Adrenal gland (tissue), 5 donors: ENCODE measurements at regions not wholly inside any gene's neighbourhood (a gene's known extent, or its start where the extent isn't known, plus 50 kb on each side); places are given as distances from the start of the nearest gene placed in this dataset.

ENCODE experiments used
- POLR2A ChIP-seq, 2 donors: fragments of 450-650 bp; IDR thresholded peaks; one replicate each; pipeline ENCODE4 v1.6.1; 2017; ENCODE audit warnings: antibody characterized with exemption in 2 of 2, mild to moderate bottlenecking in 2 of 2, moderate library complexity in 1 of 2
- TF ChIP-seq, protein P1 (sequence below), 6 experiments: fragments of 450-650 bp in 4 of 6; fragments of 200-600 bp in 2 of 6; sonication (generic) in 1 of 6; IDR thresholded peaks; 1 replicate in 5 of 6; 2 replicates in 1 of 6; pipeline versions ENCODE4 v1.5.1 to v1.8.0; 2016 to 2021; ENCODE audit warnings: antibody characterized with exemption in 6 of 6, mild to moderate bottlenecking in 2 of 6, moderate library complexity in 1 of 6
- donor health status: DM: no; HTN: no; CAD: no.

DNA sequence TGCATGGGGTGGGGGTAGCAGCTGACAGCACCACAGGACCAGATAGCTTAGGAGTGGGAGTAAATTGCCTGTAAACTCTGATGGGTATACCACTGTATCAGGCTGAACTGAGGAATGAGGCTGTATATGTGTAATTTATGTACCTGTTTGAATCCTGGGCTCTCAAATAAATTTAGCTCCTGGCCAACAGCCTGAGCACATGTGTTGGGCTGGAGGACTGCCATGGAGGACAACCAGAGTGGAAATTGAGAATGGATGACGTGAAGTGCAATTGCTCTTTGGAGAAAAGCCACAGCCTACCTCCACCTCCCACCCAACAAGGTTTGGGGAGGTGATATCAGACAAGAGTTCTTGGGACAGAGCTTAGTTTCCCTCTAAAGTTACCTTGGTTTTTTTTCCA, 328.6 kb upstream of the PROK2 start:
- no peak for TF ChIP-seq POLR2A (IDR thresholded peaks at IDR 0.05)
- TF ChIP-seq, protein P1, sequence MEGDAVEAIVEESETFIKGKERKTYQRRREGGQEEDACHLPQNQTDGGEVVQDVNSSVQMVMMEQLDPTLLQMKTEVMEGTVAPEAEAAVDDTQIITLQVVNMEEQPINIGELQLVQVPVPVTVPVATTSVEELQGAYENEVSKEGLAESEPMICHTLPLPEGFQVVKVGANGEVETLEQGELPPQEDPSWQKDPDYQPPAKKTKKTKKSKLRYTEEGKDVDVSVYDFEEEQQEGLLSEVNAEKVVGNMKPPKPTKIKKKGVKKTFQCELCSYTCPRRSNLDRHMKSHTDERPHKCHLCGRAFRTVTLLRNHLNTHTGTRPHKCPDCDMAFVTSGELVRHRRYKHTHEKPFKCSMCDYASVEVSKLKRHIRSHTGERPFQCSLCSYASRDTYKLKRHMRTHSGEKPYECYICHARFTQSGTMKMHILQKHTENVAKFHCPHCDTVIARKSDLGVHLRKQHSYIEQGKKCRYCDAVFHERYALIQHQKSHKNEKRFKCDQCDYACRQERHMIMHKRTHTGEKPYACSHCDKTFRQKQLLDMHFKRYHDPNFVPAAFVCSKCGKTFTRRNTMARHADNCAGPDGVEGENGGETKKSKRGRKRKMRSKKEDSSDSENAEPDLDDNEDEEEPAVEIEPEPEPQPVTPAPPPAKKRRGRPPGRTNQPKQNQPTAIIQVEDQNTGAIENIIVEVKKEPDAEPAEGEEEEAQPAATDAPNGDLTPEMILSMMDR (IDR thresholded peaks at IDR 0.05): no peak
